ENCODE measurements at regions not wholly inside any gene's neighbourhood (a gene's known extent, or its start where the extent isn't known, plus 50 kb on each side); places are given as distances from the start of the nearest gene placed in this dataset.
"Not testable (repeated sequence)": the region's sequence is repeated elsewhere in the genome, so short reads cannot be mapped to it uniquely, and the experiment has no call there.

- DNase-seq (ENCODE audit: extremely low read depth, low read depth), result no peak
Observed at GRCh38 chr20:53656293-53657202, 62.9 kb upstream of the ZNF217 start.

DNA sequence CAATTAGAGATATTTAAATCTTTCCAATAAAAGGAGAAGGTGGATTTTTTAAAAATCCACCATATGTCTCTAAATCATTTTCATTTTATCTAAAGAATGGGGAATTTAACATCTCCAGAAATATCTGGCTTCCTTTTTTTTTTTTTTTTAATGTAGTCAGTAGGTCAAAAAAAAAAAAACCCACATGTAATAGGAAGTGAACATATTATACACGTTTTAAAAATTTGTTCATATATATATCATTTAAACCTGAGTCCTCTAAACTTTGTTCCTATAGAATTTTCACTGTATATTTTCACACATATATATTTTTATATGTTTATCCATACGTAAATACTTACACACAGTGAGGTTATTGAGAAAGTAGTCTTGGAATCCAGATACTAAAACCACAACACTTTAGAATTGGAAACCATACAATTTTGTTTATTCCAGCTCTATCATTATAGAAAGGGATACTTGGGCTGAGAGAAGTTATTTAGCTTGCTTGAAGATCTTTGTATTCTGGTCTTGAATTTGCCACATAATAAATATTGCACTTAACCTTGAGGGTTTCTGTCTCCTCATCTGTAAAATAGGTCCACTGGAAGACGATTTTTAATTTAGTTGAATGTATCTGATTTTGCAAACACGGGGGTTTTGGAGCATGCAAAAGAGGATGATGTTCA lies 62.1 kb upstream of the ZNF217 start:
- no peak for DNase-seq (ENCODE audit: extremely low read depth, low read depth)

- no peak for DNase-seq (ENCODE audit: extremely low read depth, low read depth)
Observed at GRCh38 chr20:53654932-53655624, 61.4 kb upstream of the ZNF217 start.

- not testable (repeated sequence) for DNase-seq (ENCODE audit: extremely low read depth, low read depth)
Observed at GRCh38 chr20:53654521-53654920, 60.9 kb upstream of the ZNF217 start.

GRCh38 chr20:53652859-53653517 lies 59.3 kb upstream of the ZNF217 start:
- no peak for DNase-seq (ENCODE audit: extremely low read depth, low read depth)

DNA sequence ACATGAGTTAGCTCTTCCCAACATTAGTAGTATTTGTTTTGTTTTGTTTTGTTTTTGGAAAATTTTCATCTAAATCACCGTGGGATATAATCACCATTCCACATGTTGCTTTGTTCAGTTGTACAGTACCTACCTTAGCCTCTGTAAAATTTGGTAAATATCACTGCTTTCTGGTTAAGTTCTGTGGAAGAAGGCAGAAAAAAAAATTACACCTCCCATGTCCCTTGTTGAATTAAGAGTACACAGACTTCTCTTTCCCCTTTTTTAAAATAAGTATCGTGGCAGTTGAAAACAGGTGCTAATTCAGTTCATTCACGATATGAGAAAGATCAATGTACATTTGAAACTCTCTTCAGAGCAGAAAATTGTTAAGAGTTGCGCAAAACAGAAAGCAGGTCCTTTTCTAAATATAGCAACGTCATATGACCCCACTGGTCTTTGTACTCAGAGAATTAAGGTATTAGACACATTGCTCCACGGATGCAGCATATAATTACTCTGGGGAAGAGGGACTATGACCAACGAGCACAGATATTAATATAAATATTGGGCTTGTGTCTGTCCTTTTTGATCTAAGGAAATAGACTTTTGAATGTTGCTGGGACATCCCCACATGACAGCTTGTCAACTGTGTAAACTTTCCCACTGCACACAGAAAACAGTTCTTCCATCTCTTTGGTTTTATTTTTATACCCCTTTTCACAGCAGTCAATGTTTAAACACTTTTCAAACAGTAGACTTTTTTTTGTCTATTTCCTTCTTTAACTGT lies 58.6 kb upstream of the ZNF217 start:
- no peak for DNase-seq (ENCODE audit: extremely low read depth, low read depth)

DNA sequence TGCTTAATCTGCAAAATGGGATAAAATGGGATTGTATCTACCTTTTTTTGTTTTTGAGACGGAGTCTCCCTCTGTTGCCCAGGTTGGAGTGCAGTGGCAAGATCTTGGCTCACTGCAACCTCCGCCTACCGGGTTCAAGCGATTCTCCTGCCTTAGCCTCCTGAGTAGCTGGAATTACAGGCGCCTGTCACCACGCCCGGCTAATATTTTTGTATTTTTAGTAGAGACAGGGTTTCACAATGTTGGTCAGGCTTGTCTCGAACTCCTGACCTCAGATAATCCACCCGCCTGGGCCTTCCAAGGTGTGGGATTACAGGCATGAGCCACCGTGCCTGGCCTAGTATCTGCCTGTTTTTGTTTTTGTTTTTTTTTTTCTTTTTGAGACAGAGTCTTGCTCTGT lies 55.9 kb upstream of the ZNF217 start:
- DNase-seq (ENCODE audit: extremely low read depth, low read depth), result not testable (repeated sequence)

- DNase-seq (ENCODE audit: extremely low read depth, low read depth), result no peak
Observed at GRCh38 chr20:53647286-53647821, 53.7 kb upstream of the ZNF217 start.

GRCh38 chr20:53646550-53646949 lies 52.9 kb upstream of the ZNF217 start:
- no peak for DNase-seq (ENCODE audit: extremely low read depth, low read depth)

- no peak for DNase-seq (ENCODE audit: extremely low read depth, low read depth)
Observed at GRCh38 chr20:53645582-53645897, 51.9 kb upstream of the ZNF217 start.

DNA sequence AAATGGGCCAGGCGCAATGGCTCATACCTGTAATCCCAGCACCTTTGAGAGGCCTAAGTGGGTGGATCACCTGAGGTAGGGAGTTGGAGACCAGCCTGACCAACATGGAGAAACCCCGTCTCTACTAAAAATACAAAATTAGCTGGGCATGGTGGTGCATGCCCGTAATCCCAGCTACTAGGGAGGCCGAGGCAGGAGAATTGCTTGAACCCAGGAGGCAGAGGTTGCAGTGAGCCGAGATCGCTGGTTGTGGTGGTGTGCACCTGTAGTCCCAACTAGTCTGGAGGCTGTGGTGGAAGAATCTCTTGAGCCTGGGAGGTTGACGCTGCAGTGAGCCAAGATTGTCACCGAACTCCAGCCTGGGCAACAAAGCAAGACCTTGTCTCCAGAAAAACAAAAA lies 50.5 kb upstream of the ZNF217 start:
- DNase-seq (ENCODE audit: extremely low read depth, low read depth), result not testable (repeated sequence)

Small RNAs in the stretch of these regions (small RNA-seq; reads per million reads assigned to genes)
- 0 reads per million in 2 experiments for gene RNU7-14P
